Lung (tissue), 11 donors: ENCODE measurements at regions not wholly inside any gene's neighbourhood (a gene's known extent, or its start where the extent isn't known, plus 50 kb on each side); places are given as distances from the start of the nearest gene placed in this dataset.

ENCODE experiments used
- ATAC-seq: fragments of 200-7000 bp; cut with Tn5 transposase; one replicate; pipeline ENCODE4 v1.9.1; 2020; ENCODE audit warnings: moderate number of reproducible peaks; ENCODE audit not compliant: insufficient read depth, low FRiP score
- DNase-seq, 3 donors: peaks; one replicate each; pipeline ENCODE4 v3.0.0-alpha.2; 2013 to 2017
- H3K27ac ChIP-seq, 2 donors: one replicate each; pipeline ENCODE4 v1.5.1; 2013; ENCODE audit warnings: mild to moderate bottlenecking in 2 of 2, moderate library complexity in 2 of 2, control low read depth in 1 of 2, inconsistent platforms in 1 of 2, low read depth in 1 of 2, low read length in 1 of 2
- H3K27me3 ChIP-seq, 3 donors: one replicate each; pipeline ENCODE4 v1.5.1; 2013; ENCODE audit warnings: low read length in 2 of 3; ENCODE audit not compliant: control insufficient read depth in 3 of 3, insufficient read depth in 3 of 3
- H3K36me3 ChIP-seq, 4 donors: one replicate each; pipeline ENCODE4 v1.5.1; 2013; ENCODE audit warnings: low read length in 4 of 4, mild to moderate bottlenecking in 1 of 4, moderate library complexity in 1 of 4; ENCODE audit not compliant: control insufficient read depth in 4 of 4, insufficient read depth in 4 of 4
- H3K4me1 ChIP-seq, 5 donors: one replicate each; pipeline ENCODE4 v1.5.1; 2013; ENCODE audit warnings: low read length in 5 of 5, mild to moderate bottlenecking in 2 of 5, moderate library complexity in 1 of 5; ENCODE audit not compliant: control insufficient read depth in 5 of 5, insufficient read depth in 5 of 5
- H3K4me3 ChIP-seq: one replicate; pipeline ENCODE4 v1.5.1; 2013; ENCODE audit warnings: mild to moderate bottlenecking, control low read depth, moderate library complexity
- H3K9ac ChIP-seq, 2 donors: one replicate each; pipeline ENCODE4 v1.5.1; 2013; ENCODE audit warnings: low read length in 2 of 2, control low read depth in 1 of 2; ENCODE audit not compliant: insufficient read depth in 1 of 2
- H3K9me3 ChIP-seq, 4 donors: one replicate each; pipeline ENCODE4 v1.5.1; 2013; ENCODE audit warnings: low read length in 3 of 4, mild to moderate bottlenecking in 1 of 4, moderate library complexity in 1 of 4; ENCODE audit not compliant: control insufficient read depth in 4 of 4, insufficient read depth in 3 of 4
- CTCF ChIP-seq: IDR thresholded peaks from 2 replicates; pipeline ENCODE4 v1.5.1; 2012; ENCODE audit warnings: mild to moderate bottlenecking; ENCODE audit errors: control extremely low read depth, extremely low read depth
- WGBS, 2 donors: extraction: QIAGEN DNeasy Blood & Tissue Kit; methylation state at CpG; one replicate each; pipeline ENCODE4 v1.1.7; 2013; 5-methylcytosine and 5-hydroxymethylcytosine counted together
- donor health status: control.
- donor health status: control.
- donor health status: Bipolar disorder and iron deficiency.
- donor health status: healthy.
- donor health status: DM: yes; HTN: yes; CAD: no.

GRCh38 chr7:155231241-155231800 is 66.4 kb upstream of the INSIG1 start:
- Histone ChIP-seq H3K9ac (no peak overlapping the region), H3K4me1 (peaks cover 0 to 8% (median 0%) of the 10 kb centered on the region in 5 donors), H3K27me3 (peaks cover 0 to 3% (median 0%) of the 10 kb centered on the region in 3 donors), H3K36me3 (no peaks in the 10 kb centered on the region), H3K4me3 (no peak overlapping the region), H3K9me3 (no peaks in the 10 kb centered on the region), H3K27ac (no peak overlapping the region)
- no peak for DNase-seq
- ATAC-seq: no peak
- 93 to 94% methylated on average over 25 of the region's 25 CpGs for WGBS, 2 donors
- TF ChIP-seq CTCF: no peak

- DNase-seq (no peak), ATAC-seq (no peak)
- 94 to 96% methylated on average over 12 of the region's 12 CpGs for WGBS, 2 donors
- H3K4me3 ChIP-seq: no peak overlapping the region
- H3K9me3 ChIP-seq: no peaks in the 10 kb centered on the region
- TF ChIP-seq CTCF: no peak
- no peak overlapping the region for H3K9ac ChIP-seq
- H3K27me3 ChIP-seq: peaks cover 0 to 3% (median 0%) of the 10 kb centered on the region in 3 donors
- no peaks in the 10 kb centered on the region for H3K36me3 ChIP-seq
- H3K4me1 ChIP-seq: peaks cover 0 to 8% (median 0%) of the 10 kb centered on the region in 5 donors
- no peak overlapping the region for H3K27ac ChIP-seq
Observed at GRCh38 chr7:155231941-155232340, 65.7 kb upstream of the INSIG1 start.

GRCh38 chr7:155232911-155233310 is 64.8 kb upstream of the INSIG1 start:
- DNase-seq (no peak), ATAC-seq (no peak)
- Histone ChIP-seq H3K36me3 (no peaks in the 10 kb centered on the region), H3K27ac (no peak overlapping the region), H3K9me3 (no peaks in the 10 kb centered on the region), H3K27me3 (no peaks in the 10 kb centered on the region), H3K4me1 (peaks cover 0 to 8% (median 0%) of the 10 kb centered on the region in 5 donors), H3K9ac (no peak overlapping the region), H3K4me3 (no peak overlapping the region)
- 82 to 89% methylated on average over 12 of the region's 12 CpGs for WGBS, 2 donors
- TF ChIP-seq CTCF: no peak
